ENCODE measurements at regions not wholly inside any gene's neighbourhood (a gene's known extent, or its start where the extent isn't known, plus 50 kb on each side); places are given as distances from the start of the nearest gene placed in this dataset.

- H3K9me3 ChIP-seq (ENCODE audit: insufficient read depth, low read depth, low read length), result no peaks in the 10 kb centered on the region
- TF ChIP-seq EZH2phosphoT487 (IDR thresholded peaks at IDR 0.05; ENCODE audit: borderline replicate concordance) (no peak), CTCF (conservative IDR thresholded peaks at IDR 0.05; ENCODE audit: low read length) (no peak)
- no peak overlapping the region for H3K4me3 ChIP-seq (ENCODE audit: low read length, poor library complexity, severe bottlenecking)
- H3K4me2 ChIP-seq (ENCODE audit: low read depth, low read length, poor library complexity, severe bottlenecking), result no peak overlapping the region
- H3K4me1 ChIP-seq (ENCODE audit: insufficient read depth, low read length, poor library complexity, severe bottlenecking), result peaks cover 7% of the 10 kb centered on the region
- H3K79me2 ChIP-seq (ENCODE audit: insufficient read depth, low read length), result no peaks in the 10 kb centered on the region
- no peak overlapping the region for H3K9ac ChIP-seq (ENCODE audit: low read depth, low read length, poor library complexity, severe bottlenecking)
- no peaks in the 10 kb centered on the region for H3K9me2 ChIP-seq (replicated peaks; ENCODE audit: low read depth, low read length)
- H2AFZ ChIP-seq (ENCODE audit: low read length), result no peak overlapping the region
- H4K20me1 ChIP-seq (ENCODE audit: insufficient read depth, low read length, poor library complexity, severe bottlenecking), result no peaks in the 10 kb centered on the region
- H3K27me3 ChIP-seq (ENCODE audit: insufficient read depth, low read length, poor library complexity, severe bottlenecking), result no peaks in the 10 kb centered on the region
- H3K36me3 ChIP-seq (ENCODE audit: insufficient read depth, low read length), result no peaks in the 10 kb centered on the region
- no peaks in the 10 kb centered on the region for H3F3A ChIP-seq (ENCODE audit: low read depth)
These were observed 125.8 kb upstream of the LPCAT1 start for GRCh38 chr5:1649554-1649953.

GRCh38 chr5:1648806-1649205, 125.0 kb upstream of the LPCAT1 start:
- Histone ChIP-seq H3K9me3 (ENCODE audit: insufficient read depth, low read depth, low read length) (no peaks in the 10 kb centered on the region), H4K20me1 (ENCODE audit: insufficient read depth, low read length, poor library complexity, severe bottlenecking) (no peaks in the 10 kb centered on the region), H3K36me3 (ENCODE audit: insufficient read depth, low read length) (no peaks in the 10 kb centered on the region), H3K9me2 (replicated peaks; ENCODE audit: low read depth, low read length) (no peaks in the 10 kb centered on the region), H3K27me3 (ENCODE audit: insufficient read depth, low read length, poor library complexity, severe bottlenecking) (no peaks in the 10 kb centered on the region), H3F3A (ENCODE audit: low read depth) (no peaks in the 10 kb centered on the region), H3K79me2 (ENCODE audit: insufficient read depth, low read length) (no peaks in the 10 kb centered on the region), H2AFZ (ENCODE audit: low read length) (no peak overlapping the region), H3K4me3 (ENCODE audit: low read length, poor library complexity, severe bottlenecking) (no peak overlapping the region), H3K9ac (ENCODE audit: low read depth, low read length, poor library complexity, severe bottlenecking) (no peak overlapping the region), H3K4me1 (ENCODE audit: insufficient read depth, low read length, poor library complexity, severe bottlenecking) (peaks cover 7% of the 10 kb centered on the region), H3K4me2 (ENCODE audit: low read depth, low read length, poor library complexity, severe bottlenecking) (no peak overlapping the region)
- TF ChIP-seq CTCF (conservative IDR thresholded peaks at IDR 0.05; ENCODE audit: low read length) (no peak), EZH2phosphoT487 (IDR thresholded peaks at IDR 0.05; ENCODE audit: borderline replicate concordance) (no peak)

GRCh38 chr5:1647580-1647979, 123.8 kb upstream of the LPCAT1 start:
- Histone ChIP-seq H3K27me3 (ENCODE audit: insufficient read depth, low read length, poor library complexity, severe bottlenecking) (no peaks in the 10 kb centered on the region), H3K4me2 (ENCODE audit: low read depth, low read length, poor library complexity, severe bottlenecking) (no peak overlapping the region), H3K36me3 (ENCODE audit: insufficient read depth, low read length) (no peaks in the 10 kb centered on the region), H2AFZ (ENCODE audit: low read length) (no peak overlapping the region), H3K4me1 (ENCODE audit: insufficient read depth, low read length, poor library complexity, severe bottlenecking) (peaks cover 7% of the 10 kb centered on the region), H3K79me2 (ENCODE audit: insufficient read depth, low read length) (no peaks in the 10 kb centered on the region), H3K9ac (ENCODE audit: low read depth, low read length, poor library complexity, severe bottlenecking) (no peak overlapping the region), H3F3A (ENCODE audit: low read depth) (no peaks in the 10 kb centered on the region), H3K9me3 (ENCODE audit: insufficient read depth, low read depth, low read length) (no peaks in the 10 kb centered on the region), H3K4me3 (ENCODE audit: low read length, poor library complexity, severe bottlenecking) (no peak overlapping the region), H4K20me1 (ENCODE audit: insufficient read depth, low read length, poor library complexity, severe bottlenecking) (no peaks in the 10 kb centered on the region), H3K9me2 (replicated peaks; ENCODE audit: low read depth, low read length) (no peaks in the 10 kb centered on the region)
- TF ChIP-seq CTCF (conservative IDR thresholded peaks at IDR 0.05; ENCODE audit: low read length) (no peak), EZH2phosphoT487 (IDR thresholded peaks at IDR 0.05; ENCODE audit: borderline replicate concordance) (no peak)
